HG03095 (cell line): ENCODE measurements at regions not wholly inside any gene's neighbourhood (a gene's known extent, or its start where the extent isn't known, plus 50 kb on each side); places are given as distances from the start of the nearest gene placed in this dataset.
"Not testable (repeated sequence)": the region's sequence is repeated elsewhere in the genome, so short reads cannot be mapped to it uniquely, and the experiment has no call there.

ENCODE experiments used
- ATAC-seq: cut with Tn5 transposase; IDR thresholded peaks from one replicate; pipeline ENCODE4 v1.9.1; 2021; ENCODE audit warnings: moderate library complexity; ENCODE audit not compliant: unreplicated experiment

DNA sequence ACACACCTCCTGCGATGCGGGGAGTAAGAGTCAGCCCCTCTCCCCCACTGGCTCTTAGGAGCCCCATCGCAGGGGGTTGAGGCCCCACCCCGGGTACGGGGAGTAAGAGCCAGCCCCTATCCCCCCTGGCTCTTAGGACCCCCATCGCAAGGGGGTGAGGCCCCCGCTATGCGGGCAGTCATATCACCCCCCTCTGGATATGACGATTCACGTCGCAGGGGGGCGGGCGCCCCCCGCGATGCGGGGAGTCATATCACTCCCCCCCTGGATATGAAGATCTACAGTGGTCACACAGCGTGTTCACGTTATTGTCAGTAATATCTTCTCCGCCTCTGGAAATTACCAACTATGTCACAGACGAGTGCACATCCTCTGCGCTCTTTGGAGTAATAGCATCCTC lies 61.1 kb downstream of the DEFB131A start:
- not testable (repeated sequence) for ATAC-seq

DNA sequence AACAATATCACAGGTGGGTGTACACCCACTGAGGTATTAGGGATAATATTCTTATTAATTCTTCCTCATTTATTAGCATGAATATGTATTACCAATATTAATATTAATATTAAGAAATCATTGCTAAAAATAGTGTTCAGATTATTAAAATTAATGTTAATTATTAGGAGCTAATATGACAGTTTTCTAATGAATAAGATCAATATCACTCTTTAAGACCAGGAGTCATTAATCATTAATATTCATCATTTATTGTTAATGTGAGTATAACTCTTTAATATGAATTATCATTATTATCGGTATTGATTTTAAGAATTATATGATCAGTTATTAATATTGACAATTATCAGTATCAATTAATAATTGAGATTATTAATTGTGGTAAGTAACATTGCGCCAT lies 62.5 kb downstream of the DEFB131A start:
- not testable (repeated sequence) for ATAC-seq

DNA sequence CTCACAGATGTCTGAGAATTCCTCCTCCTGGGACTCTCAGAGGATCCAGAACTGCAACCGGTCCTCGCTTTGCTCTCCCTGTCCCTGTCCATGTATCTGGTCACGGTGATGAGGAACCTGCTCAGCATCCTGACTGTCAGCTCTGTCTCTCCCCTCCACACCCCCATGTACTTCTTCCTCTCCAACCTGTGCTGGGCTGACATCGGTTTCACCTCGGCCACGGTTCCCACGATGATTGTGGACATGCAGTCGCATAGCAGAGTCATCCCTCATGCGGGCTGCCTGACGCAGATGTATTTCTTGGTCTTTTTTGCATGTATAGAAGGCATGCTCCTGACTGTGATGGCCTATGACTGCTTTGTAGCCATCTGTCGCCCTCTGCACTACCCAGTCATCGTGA lies 68.7 kb downstream of the DEFB131A start:
- ATAC-seq: not testable (repeated sequence)

DNA sequence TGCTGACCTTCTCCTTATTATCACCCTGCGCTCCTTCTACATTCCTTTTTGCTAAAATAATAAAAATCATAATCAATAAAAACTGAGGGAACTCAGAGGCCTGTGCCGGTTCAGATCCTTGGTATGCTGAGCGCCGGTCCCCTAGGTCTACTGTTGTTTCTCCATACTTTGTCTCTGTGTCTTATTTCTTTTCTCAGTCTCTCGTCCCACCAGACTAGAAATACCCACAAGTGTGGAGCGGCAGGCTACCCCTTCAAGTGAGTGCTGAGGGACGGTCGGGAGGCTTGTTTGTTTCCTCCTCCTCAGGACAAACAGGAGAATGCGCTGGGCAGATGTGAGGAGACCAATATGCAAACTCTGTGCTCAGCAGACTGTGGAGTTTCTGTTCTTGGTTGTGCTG lies 75.4 kb downstream of the DEFB131A start:
- not testable (repeated sequence) for ATAC-seq

DNA sequence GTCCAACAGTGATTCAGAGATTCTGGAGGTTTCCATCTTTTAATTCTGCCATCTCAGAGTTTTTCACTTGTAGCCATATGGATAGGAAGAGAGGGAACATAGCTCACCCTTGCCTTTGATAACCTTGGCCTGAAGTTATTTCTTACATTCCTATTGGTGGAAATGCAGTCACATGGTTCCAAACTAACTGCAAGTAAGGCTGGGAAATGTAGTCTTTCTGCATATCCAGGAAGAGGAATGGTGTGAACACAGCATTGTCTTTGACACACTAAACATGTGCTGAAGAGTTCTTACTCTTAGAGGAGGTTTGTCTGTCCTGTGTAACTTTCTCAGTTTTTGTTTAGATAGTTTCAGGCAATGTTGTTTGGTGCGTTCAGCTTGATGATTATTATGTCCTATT lies 78.7 kb downstream of the DEFB131A start:
- ATAC-seq: not testable (repeated sequence)

DNA sequence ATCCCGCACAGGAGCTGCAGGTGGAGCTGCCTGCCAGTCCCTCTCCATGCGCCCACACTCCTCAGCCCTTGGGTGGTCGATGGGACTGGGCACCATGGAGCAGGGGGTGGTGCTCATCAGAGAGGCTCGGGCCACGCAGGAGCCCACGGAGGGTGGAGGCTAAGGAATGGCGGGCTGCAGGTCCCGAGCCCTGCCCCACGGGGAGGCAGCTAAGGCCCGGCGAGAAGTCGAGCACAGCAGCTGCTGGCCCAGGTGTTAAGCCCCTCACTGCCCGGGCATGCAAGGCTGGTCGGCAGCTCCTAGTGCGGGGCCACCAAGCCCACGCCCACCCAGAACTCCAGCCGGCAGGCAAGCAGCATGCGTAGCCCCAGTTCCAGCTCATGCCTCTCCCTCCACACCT lies 80.2 kb downstream of the DEFB131A start:
- ATAC-seq: not testable (repeated sequence)

DNA sequence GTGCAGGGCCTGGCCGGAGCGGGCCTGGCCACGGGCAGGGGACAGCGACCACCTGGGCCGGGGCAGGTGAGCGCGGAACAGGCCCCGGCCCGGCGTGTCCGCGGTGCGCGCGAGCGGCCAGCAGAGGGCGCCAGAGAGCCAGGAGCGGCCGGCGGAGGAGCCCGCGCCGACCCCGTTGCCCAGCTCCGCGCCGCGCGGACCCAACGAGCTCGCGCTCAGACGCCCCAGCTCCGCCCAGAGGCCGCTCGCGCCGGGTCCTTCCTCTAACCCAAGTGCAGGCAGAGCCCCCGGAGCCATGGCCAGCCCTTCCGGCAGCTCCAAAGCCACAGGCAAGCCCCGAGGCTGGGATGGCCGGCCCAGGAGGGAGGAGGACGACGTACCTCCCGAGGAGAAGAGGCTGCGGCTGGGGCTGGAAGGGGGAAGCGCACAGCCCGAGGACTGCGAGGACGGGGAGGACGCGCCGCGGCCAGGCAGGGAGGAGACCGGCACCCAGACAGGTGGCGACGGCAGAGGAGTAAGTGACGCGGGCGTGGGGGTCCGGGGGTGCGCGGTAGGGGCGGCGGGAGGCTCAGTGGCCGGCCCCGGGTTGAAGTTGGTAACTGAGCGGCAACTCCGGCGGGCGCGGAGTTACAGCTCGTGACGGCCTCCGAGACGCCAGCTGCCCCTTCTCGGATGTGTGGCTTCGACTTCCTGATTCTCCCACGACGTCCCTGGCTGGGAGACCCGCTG lies 88.1 kb downstream of the DEFB131A start:
- ATAC-seq: not testable (repeated sequence)

DNA sequence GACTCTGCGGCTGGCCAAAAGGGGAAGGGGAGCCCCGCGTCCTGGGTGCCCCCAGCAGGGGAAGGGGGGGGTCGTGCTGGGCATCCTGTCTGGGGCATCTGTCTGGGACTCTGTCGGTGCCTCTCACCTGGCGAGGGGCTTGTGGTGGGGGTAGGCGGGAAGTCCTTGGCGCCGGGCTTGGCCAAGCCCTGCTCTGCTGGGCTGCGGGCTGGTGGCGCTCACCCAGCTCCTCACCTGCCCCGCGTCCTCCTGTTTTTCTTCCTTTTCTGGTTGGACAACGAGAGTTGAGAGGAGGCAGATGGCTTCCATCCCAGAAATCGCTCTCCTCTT lies 88.6 kb downstream of the DEFB131A start:
- ATAC-seq: not testable (repeated sequence)

DNA sequence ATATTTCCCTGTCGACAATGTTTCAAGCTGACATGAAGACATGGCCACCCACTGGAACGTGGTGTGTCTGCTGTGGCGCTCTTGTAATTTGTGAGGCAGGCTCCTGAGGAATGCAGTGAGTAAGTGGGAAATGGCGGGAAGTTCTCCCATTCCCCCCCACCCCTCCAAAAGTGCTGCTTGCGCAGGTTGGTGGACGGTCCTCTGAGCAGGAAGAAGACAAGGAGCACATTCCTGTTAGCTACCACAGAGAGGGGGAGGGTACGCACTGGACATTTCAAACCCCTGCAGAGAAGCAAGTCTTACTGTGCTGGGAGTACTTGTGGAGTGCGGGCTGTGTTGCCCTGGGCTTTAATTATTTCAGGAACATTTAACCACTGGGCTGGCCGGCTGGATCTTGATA lies 92.9 kb downstream of the DEFB131A start:
- not testable (repeated sequence) for ATAC-seq

DNA sequence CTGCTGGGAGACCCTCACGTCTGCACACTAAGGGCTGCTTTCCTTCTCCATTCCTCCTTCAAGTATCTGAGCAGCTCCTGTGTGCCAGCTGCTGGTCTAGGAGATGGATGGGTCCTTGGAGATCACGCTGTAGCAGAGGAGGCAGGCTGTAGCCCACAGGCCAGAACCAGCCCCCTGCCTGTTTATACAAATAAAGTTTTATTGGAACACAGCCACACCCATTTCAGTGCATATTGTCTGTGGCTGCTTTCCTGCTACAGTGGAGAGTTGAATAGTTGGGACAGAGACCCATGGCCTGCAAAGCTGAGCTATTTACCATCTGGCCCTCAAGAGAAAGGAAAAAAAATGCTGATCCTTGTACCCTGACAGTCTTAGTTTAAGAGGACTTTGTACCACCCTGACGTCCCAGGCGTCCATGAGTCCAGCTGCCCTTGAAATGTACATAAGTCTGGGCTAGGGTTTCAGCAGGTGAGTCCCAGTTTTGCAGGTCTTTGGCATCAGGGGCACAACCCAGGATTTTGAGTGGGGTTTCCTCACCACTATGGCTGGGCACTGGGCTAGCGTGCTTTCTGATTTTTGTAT lies 95.8 kb downstream of the DEFB131A start:
- ATAC-seq: not testable (repeated sequence)

DNA sequence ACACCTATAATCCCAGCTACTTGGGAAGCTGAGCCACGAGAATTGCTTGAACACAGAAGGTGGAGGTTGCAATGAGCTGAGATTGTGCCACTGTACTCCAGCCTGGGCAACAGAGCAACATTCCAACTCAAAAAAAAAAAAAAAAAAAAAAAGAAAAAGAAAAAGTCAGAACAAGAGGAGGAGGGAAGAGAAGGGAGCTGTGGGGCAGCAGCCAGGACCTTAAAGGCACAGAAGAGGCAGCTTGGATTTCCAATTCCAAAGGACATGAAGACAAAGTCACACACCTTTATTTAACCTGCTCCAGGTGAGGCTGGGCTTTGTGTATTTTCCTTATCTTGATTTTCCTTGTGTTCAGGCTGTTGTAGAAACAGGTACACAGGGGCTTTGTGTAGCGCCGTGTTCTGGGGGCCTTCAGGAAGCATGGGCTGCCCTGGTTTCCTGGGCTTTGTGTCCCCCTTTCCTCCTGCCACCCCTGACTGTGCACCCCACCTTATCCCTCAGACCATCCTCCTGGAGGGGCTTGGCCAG lies 97.2 kb downstream of the DEFB131A start:
- not testable (repeated sequence) for ATAC-seq

DNA sequence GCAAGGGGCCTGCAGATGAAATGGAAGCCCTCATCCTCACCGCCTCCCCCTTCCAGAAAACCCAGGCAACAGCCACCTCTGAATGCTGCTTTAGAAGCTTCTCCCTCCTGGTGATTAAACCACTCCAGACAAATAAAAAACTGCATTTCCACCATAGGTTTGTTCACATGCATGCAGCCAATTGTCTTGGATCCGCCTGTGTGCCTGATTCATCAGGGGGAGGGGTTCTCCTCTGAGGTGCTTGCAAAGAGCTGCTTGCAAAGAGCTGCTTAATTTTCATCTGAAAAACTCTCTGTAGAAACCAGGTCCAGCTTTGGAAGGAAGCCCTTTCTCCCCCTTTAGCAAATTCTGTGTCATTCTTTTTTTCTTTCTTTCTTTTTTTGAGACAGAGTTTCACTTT lies 100.6 kb downstream of the DEFB131A start:
- not testable (repeated sequence) for ATAC-seq

DNA sequence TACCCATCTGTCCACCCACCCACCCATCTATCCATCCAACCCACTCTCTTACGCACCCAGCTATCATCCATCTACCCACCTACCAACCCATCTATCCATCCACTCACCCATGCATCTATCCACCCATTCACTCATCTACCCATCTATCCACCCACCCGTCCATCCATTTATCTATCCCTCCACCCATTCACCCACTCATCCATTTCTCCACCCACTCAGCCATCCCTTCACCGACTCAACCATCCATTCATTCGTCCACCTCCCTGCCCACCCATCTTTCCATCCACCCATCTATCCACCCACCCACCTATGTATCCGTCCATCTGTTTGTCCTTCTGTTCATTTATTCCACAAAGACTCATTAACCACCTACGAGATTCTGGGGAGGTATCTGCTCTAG lies 103.3 kb downstream of the DEFB131A start:
- not testable (repeated sequence) for ATAC-seq

DNA sequence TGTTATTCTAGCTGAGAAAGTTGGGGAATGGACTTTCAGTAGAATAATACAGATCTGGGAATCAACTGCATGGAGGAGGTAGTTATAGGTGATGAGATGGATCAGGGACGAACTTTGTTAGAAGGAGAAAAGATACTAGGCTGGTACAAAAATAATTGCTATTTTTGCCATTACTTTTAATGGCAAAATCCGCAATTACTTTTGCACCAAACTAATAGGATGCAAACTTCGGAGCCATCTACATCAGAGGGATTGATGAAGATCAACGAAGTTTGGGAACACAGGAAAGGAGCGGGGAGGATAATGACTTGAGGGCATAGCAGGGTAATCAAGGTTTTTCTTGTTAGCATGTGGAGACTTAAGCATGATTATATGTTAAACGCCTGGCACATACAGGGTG lies 111.9 kb downstream of the DEFB131A start:
- ATAC-seq: not testable (repeated sequence)

DNA sequence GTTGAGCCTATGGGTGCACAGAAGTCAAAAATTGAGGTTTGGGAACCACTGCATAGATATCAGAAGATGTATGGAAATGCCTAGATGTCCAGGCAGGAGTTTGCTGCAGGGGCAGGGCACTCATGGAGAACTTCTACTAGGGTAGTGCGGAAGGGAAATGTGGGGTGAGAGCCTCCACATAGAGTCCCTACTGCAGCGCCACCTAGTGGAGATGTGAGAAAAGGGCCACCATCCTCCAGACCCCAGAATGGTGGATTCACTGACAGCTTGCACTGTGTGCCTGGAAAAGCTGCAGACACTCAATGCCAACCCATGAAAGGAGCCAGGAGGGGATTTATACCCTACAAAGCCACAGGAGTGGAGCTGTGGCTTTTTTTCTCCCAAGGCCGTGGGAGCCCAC lies 133.7 kb downstream of the DEFB131A start:
- ATAC-seq: not testable (repeated sequence)

DNA sequence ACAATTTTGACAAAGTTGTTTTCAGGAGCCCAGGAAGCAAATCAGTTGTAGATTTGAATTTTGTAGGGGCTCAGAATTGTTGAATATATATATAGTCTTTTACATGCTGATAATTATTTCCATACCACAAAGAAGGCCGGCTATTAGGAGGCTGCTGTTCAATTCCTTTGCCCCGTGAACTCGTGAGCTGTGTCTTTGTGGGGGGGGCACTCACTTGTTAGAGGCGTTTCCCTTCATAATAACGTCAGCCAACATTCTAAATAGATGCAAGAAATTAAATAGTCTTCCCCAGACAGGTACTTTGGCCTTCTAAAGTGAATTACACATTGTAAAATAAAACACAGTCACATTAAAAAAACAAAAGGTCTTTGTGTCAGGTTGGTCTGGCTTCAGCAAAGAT lies 138.7 kb downstream of the DEFB131A start:
- ATAC-seq: not testable (repeated sequence)

DNA sequence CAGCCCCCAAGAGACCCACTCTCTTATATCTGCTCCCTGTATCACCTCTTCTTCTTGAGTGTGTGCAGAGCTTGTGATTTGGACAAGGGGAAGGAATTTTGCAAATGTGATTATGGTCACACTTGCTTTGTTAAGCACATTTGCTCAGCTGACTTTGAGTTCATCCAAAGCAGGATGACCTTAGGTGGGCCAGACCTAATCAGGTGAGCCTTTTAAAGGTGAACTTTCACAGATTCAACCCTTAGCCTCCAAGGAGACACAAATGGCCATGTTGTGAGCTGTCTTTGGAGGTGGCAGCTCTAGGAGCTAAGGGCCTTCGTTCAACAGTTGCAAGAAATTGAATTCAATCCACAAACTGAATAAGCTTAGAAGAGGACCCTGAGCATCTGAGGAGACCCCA lies 147.8 kb downstream of the DEFB131A start:
- ATAC-seq: no peak

DNA sequence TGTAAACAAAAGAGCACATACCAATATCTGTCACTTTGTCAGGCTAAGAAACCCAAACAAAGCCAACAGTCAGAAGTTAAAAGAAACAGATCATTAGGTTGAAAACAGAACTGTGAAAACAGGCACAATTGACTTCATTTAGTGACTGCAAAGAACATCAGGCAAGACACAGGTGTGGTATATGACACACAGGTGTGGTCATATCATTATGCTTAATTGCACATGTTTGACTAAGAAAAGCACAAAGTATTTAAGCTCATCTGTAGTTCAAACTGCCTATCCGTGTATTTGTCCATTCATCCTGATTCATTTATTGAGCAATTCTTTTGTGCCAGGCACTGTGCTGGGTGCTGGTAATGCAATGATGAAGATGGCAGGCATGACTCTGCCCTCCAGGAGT lies 150.7 kb downstream of the DEFB131A start:
- ATAC-seq: no peak

DNA sequence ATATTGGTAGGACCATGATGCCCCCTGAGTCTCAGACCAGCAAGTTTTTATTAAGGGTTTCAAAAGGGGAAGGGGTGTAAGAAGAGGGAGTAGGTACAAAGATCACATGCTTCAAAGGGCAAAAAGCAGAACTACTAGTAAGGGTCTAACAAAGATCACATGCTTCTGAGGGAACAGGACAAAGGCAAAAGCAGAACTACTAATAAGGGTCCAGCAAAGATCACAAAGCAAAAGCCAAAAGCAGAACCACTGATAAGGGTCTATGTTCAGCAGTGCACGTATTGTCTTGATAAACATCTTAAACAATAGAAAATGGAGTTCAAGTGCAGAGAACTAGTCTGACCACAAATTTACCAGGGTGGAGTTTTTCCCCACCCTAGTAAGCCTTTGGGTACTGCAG lies 151.3 kb downstream of the DEFB131A start:
- not testable (repeated sequence) for ATAC-seq

DNA sequence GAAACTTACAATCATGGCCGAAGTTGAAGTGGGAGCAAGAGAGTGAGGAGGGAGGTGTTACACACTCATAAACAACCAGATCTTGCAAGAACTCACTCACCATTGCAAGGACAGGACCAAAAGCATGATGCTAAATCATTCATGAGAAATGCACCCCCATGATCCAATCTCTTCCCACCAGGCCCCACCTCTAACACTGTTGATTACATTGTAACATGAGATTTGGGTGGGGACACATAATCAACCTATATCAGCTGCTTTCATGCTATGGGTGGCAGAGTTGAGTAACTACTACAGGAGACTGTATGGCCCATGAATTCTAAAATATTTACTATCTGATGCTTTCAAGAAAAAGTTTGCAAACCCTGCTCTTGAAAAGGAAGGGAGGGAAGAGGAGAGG lies 155.1 kb downstream of the DEFB131A start:
- no peak for ATAC-seq

DNA sequence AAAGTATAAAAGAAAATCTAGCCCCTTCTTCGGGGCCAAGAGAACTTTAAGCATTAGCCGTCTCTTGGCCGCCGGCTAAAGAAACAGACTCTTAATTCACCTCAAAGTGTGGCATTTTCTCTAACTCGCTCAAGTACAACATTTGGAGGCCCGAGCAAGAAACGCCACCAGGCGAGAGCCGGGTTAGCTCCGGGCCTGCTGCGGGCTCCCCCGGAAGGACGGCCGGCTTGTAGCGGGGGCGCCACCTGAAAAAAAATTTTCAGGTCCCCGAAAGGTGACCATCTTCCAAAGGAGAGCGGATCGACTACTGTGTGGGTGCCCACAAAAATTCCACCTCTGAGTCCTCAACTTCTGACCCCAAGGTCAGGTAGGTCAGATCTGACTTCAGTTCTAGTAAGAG lies 156.0 kb downstream of the DEFB131A start:
- ATAC-seq: no peak

DNA sequence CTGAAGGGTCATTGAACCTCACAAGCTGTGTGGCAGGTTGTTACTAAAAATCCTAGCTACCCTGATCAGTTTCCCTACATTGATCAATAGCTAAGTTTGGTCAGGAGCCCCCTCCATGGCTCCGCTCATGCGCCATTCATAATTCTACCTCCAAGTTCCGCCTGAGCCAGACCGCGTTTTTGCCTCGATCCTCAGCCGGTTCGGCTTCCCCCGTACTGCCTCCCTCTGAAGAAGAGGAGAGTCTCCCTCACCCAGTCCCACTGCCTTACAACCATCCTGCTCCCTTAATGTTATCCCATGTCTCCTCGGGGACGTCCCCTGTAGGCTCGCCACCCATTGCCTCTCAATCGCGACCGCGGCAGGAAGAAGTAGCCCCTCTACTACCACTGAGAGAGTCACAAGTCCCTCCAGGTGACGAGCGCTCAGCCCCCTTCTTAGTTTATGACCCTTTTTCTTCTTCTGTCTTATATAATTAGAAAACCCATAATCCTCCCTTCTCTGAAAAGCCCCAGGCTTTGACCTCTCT lies 158.2 kb downstream of the DEFB131A start:
- ATAC-seq: no peak
